GM23338 (cell line): ENCODE measurements at regions not wholly inside any gene's neighbourhood (a gene's known extent, or its start where the extent isn't known, plus 50 kb on each side); places are given as distances from the start of the nearest gene placed in this dataset.

Experiments
- ATAC-seq: fragments of 200-7000 bp; cut with Tn5 transposase; 3 replicates; pipeline ENCODE4 v1.9.1; 2020
- DNase-seq: peaks from one replicate; pipeline ENCODE4 v3.0.0-alpha.2; 2015; ENCODE audit warnings: low spot score
- H2AFZ ChIP-seq: fragments of 200-600 bp; sonication (generic); 2 replicates; pipeline ENCODE4 v1.8.0; 2016; ENCODE audit warnings: antibody characterized with exemption, mild to moderate bottlenecking, moderate library complexity
- H3F3A ChIP-seq: fragments of 200-600 bp; sonication (generic); replicated peaks from 2 replicates; pipeline ENCODE4 v1.8.0; 2017; ENCODE audit warnings: antibody characterized with exemption, mixed run types, low read depth
- H3K27ac ChIP-seq: fragments of 200-600 bp; sonication (generic); 2 replicates; pipeline ENCODE4 v1.6.1; 2016; ENCODE audit warnings: low read depth
- H3K27me3 ChIP-seq: fragments of 200-600 bp; sonication (generic); 2 replicates; pipeline ENCODE4 v1.8.0; 2016; ENCODE audit warnings: mild to moderate bottlenecking, mixed run types, moderate library complexity; ENCODE audit not compliant: insufficient read depth
- H3K36me3 ChIP-seq: fragments of 200-600 bp; sonication (generic); 2 replicates; pipeline ENCODE4 v1.8.0; 2016; ENCODE audit warnings: mild to moderate bottlenecking; ENCODE audit not compliant: insufficient read depth
- H3K4me1 ChIP-seq: fragments of 200-600 bp; sonication (generic); 2 replicates; pipeline ENCODE4 v1.8.0; 2016; ENCODE audit warnings: mild to moderate bottlenecking, moderate library complexity; ENCODE audit not compliant: insufficient read depth
- H3K4me2 ChIP-seq: fragments of 200-600 bp; sonication (generic); 2 replicates; pipeline ENCODE4 v1.7.1; 2017; ENCODE audit warnings: mixed run types
- H3K4me3 ChIP-seq: fragments of 200-600 bp; sonication (generic); 2 replicates; pipeline ENCODE4 v1.6.1; 2016; ENCODE audit warnings: mixed run types
- H3K79me2 ChIP-seq: fragments of 200-600 bp; sonication (generic); replicated peaks from 2 replicates; pipeline ENCODE4 v1.8.0; 2017; ENCODE audit warnings: mild to moderate bottlenecking; ENCODE audit not compliant: insufficient read depth
- H3K9me2 ChIP-seq: fragments of 200-600 bp; sonication (generic); 2 replicates; pipeline ENCODE4 v1.8.0; 2017; ENCODE audit not compliant: insufficient read depth
- H4K20me1 ChIP-seq: fragments of 200-600 bp; sonication (generic); replicated peaks from 2 replicates; pipeline ENCODE4 v1.8.0; 2017; ENCODE audit warnings: mild to moderate bottlenecking; ENCODE audit not compliant: insufficient read depth
- H3K27ac Mint-ChIP-seq: 2 replicates; pipeline ENCODE4 v1.8.0; 2020; ENCODE audit warnings: inconsistent platforms, mild to moderate bottlenecking, moderate library complexity, mixed read lengths
- H3K27me3 Mint-ChIP-seq: 3 replicates; pipeline ENCODE4 v1.8.0; 2022; ENCODE audit warnings: low read depth, mild to moderate bottlenecking, moderate library complexity, mixed read lengths, inconsistent platforms; ENCODE audit not compliant: insufficient read depth, poor library complexity
- H3K36me3 Mint-ChIP-seq: 3 replicates; pipeline ENCODE4 v1.8.0; 2021; ENCODE audit warnings: low read depth, mild to moderate bottlenecking, inconsistent platforms, moderate library complexity, mixed read lengths
- H3K4me1 Mint-ChIP-seq: 3 replicates; pipeline ENCODE4 v1.8.0; 2020; ENCODE audit warnings: mild to moderate bottlenecking, inconsistent platforms, mixed read lengths
- H3K4me3 Mint-ChIP-seq: 3 replicates; pipeline ENCODE4 v1.8.0; 2021; ENCODE audit warnings: moderate library complexity, mild to moderate bottlenecking, inconsistent platforms, mixed read lengths
- H3K9me3 Mint-ChIP-seq: 3 replicates; pipeline ENCODE4 v1.8.0; 2020; ENCODE audit warnings: moderate library complexity, mild to moderate bottlenecking, inconsistent platforms, mixed read lengths
- CREB1 ChIP-seq: fragments of 250-450 bp; sonication (Bioruptor Pico); IDR thresholded peaks from 2 replicates; pipeline ENCODE4 v1.5.0; 2020; ENCODE audit warnings: low read depth, mild to moderate bottlenecking, moderate library complexity
- EZH2 ChIP-seq: fragments of 200-600 bp; sonication (generic); IDR thresholded peaks from one replicate; pipeline ENCODE4 v1.8.0; 2017; ENCODE audit warnings: antibody characterized with exemption, mild to moderate bottlenecking, low read depth; ENCODE audit not compliant: unreplicated experiment
- POLR2AphosphoS5 ChIP-seq: IDR thresholded peaks from 2 replicates; pipeline ENCODE4 v1.6.1; 2016; ENCODE audit warnings: antibody characterized with exemption, low read depth
- STAT1 ChIP-seq: IDR thresholded peaks from one replicate; pipeline ENCODE4 v1.6.1; 2016; ENCODE audit warnings: antibody characterized with exemption; ENCODE audit not compliant: unreplicated experiment
- ZNF114 ChIP-seq: fragments of 250-450 bp; sonication (Bioruptor Pico); IDR thresholded peaks from 2 replicates; pipeline ENCODE4 v1.5.0; 2020; ENCODE audit warnings: mild to moderate bottlenecking, moderate library complexity
- ZNF462 ChIP-seq: fragments of 250-450 bp; sonication (Bioruptor Pico); IDR thresholded peaks from 2 replicates; pipeline ENCODE4 v1.5.0; 2020; ENCODE audit warnings: mild to moderate bottlenecking, moderate library complexity
- TF ChIP-seq, protein P1 (sequence below), 2 experiments: fragments of 200-600 bp in 1 of 2; sonication (generic) in 1 of 2; conservative IDR thresholded peaks; 2 replicates each; pipeline versions ENCODE4 v1.5.1 to v1.6.1; 2016 to 2017; ENCODE audit warnings: antibody characterized with exemption in 2 of 2, low read depth in 2 of 2, mild to moderate bottlenecking in 2 of 2, moderate library complexity in 1 of 2

DNA sequence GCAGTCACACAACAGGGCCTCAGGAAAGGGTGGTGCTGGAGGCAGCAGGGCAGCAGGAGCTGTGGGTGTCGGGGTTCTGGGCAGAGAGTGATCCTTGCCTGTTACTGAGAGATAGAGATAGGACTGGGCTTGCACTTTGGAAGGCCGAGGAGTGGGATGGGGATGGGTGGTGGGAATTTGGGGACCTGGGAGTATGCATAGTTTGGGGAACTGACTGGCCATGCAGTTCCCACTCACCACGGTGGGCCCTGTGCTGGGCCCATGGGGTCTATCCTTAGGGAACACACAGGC is 192.5 kb upstream of the LINGO1 start (continued):
- no peak for TF ChIP-seq EZH2
- no peak for TF ChIP-seq CREB1 (CRISPR knock-in tag)
- TF ChIP-seq, protein P1, sequence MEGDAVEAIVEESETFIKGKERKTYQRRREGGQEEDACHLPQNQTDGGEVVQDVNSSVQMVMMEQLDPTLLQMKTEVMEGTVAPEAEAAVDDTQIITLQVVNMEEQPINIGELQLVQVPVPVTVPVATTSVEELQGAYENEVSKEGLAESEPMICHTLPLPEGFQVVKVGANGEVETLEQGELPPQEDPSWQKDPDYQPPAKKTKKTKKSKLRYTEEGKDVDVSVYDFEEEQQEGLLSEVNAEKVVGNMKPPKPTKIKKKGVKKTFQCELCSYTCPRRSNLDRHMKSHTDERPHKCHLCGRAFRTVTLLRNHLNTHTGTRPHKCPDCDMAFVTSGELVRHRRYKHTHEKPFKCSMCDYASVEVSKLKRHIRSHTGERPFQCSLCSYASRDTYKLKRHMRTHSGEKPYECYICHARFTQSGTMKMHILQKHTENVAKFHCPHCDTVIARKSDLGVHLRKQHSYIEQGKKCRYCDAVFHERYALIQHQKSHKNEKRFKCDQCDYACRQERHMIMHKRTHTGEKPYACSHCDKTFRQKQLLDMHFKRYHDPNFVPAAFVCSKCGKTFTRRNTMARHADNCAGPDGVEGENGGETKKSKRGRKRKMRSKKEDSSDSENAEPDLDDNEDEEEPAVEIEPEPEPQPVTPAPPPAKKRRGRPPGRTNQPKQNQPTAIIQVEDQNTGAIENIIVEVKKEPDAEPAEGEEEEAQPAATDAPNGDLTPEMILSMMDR (conservative IDR thresholded peaks at IDR 0.05; ENCODE audit: low read depth in 2 of 2) = no peak
- TF ChIP-seq ZNF114 (CRISPR knock-in tag) = no peak
- TF ChIP-seq STAT1 = no peak

- no peak overlapping the region for H3K4me3 Mint-ChIP-seq
These were observed 191.9 kb upstream of the LINGO1 start for GRCh38 chr15:77824361-77825251.

More at GRCh38 chr15:77824361-77825251, 191.9 kb upstream of the LINGO1 start:
- no peaks in the 10 kb centered on the region for H3K36me3 ChIP-seq
- ATAC-seq (no peak), DNase-seq (no peak)
- H3K79me2 ChIP-seq = no peaks in the 10 kb centered on the region
- no peaks in the 10 kb centered on the region; the same call in 1 of the 2 replicates for H4K20me1 ChIP-seq
- H3K4me1 ChIP-seq = peaks cover 3% of the 10 kb centered on the region
- H3K4me2 ChIP-seq = no peak overlapping the region
- H3F3A ChIP-seq = no peaks in the 10 kb centered on the region
- TF ChIP-seq ZNF462 (CRISPR knock-in tag) (no peak), CREB1 (CRISPR knock-in tag) (no peak), POLR2AphosphoS5 (no peak), ZNF114 (CRISPR knock-in tag) (no peak)
- Mint-ChIP-seq H3K9me3 (no peaks in the 10 kb centered on the region; the same call in 2 of the 3 replicates), H3K36me3 (no peaks in the 10 kb centered on the region), H3K4me1 (peaks cover 8% of the 10 kb centered on the region), H3K27ac (0 out of 2 replicates have a peak overlapping the region, but pooled peaks have one; percentile 65), H3K27me3 (peaks cover 27% of the 10 kb centered on the region)
- no peak overlapping the region for H3K27ac ChIP-seq
- no peak overlapping the region for H2AFZ ChIP-seq
- peaks cover 18% of the 10 kb centered on the region for H3K27me3 ChIP-seq
- H3K4me3 ChIP-seq = no peak overlapping the region
- no peaks in the 10 kb centered on the region for H3K9me2 ChIP-seq
